ENCODE measurements at regions not wholly inside any gene's neighbourhood (a gene's known extent, or its start where the extent isn't known, plus 50 kb on each side); places are given as distances from the start of the nearest gene placed in this dataset.

DNA sequence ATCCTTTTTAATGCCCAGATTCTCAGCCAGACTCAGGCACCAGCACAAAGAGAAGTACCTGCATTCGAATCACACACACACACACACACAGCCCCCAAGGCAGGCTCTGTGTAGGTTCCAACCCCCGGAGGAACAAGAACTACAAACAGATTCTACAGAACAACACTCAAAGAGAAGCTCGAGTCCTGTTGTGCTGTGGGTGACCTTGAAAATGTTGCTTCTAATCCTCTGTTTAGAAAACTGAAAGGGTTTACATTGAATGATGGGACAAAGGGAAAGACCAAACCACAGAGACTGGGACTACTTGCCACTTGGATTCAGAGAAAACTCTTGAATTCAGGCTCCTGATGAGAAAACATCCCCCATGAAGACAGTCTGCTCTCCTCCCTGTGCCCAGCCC lies 568.8 kb upstream of the C16orf82 start:
- TF ChIP-seq EZH2 (IDR thresholded peaks at IDR 0.05; ENCODE audit: low read length), result no peak
- TF ChIP-seq, protein P1, sequence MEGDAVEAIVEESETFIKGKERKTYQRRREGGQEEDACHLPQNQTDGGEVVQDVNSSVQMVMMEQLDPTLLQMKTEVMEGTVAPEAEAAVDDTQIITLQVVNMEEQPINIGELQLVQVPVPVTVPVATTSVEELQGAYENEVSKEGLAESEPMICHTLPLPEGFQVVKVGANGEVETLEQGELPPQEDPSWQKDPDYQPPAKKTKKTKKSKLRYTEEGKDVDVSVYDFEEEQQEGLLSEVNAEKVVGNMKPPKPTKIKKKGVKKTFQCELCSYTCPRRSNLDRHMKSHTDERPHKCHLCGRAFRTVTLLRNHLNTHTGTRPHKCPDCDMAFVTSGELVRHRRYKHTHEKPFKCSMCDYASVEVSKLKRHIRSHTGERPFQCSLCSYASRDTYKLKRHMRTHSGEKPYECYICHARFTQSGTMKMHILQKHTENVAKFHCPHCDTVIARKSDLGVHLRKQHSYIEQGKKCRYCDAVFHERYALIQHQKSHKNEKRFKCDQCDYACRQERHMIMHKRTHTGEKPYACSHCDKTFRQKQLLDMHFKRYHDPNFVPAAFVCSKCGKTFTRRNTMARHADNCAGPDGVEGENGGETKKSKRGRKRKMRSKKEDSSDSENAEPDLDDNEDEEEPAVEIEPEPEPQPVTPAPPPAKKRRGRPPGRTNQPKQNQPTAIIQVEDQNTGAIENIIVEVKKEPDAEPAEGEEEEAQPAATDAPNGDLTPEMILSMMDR (optimal IDR thresholded peaks at IDR 0.05 in 1 of 3, IDR thresholded peaks at IDR 0.05 in 1 of 3, conservative IDR thresholded peaks at IDR 0.05 in 1 of 3; ENCODE audit: extremely low read depth in 1 of 3, insufficient read depth in 2 of 3, low read length in 3 of 3), result no peak
